Keratinocyte (primary cell): ENCODE measurements at regions not wholly inside any gene's neighbourhood (a gene's known extent, or its start where the extent isn't known, plus 50 kb on each side); places are given as distances from the start of the nearest gene placed in this dataset.

Source experiments
- EZH2 ChIP-seq: IDR thresholded peaks from one replicate; pipeline ENCODE4 v1.6.1; 2012; ENCODE audit warnings: inconsistent platforms, mild to moderate bottlenecking, low read length, moderate library complexity
- TF ChIP-seq, protein P1 (sequence below), 3 experiments: IDR thresholded peaks in 1 of 3; conservative IDR thresholded peaks in 1 of 3; optimal IDR thresholded peaks in 1 of 3; 2 replicates in 2 of 3; 3 replicates in 1 of 3; pipeline versions ENCODE3 to v1.5.1; 2011; ENCODE audit warnings: low read length in 3 of 3, mild to moderate bottlenecking in 3 of 3, moderate library complexity in 2 of 3, control low read depth in 1 of 3, inconsistent platforms in 1 of 3; ENCODE audit not compliant: insufficient read depth in 2 of 3; ENCODE audit errors: extremely low read depth in 1 of 3

DNA sequence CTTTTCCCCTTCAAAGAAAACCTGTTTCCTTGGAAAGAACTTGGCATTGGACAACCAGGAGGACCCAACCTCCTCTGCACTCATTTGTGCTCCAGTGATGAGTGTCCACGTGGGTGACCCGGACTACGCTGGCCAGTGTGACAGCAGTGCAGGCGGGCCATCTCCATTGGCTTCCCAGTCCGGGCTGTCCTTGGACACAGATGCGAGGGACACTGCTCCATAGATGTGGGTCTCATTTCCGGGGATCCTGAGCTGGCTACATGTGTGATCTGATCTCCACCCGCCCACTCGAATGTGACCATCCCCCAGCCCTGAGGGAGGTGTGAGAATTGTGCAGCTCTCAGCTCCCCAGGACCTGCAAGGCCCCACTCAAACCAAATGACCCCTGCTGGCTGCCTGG, 836.6 kb upstream of the TMEM132C start:
- TF ChIP-seq EZH2 = no peak
- TF ChIP-seq, protein P1, sequence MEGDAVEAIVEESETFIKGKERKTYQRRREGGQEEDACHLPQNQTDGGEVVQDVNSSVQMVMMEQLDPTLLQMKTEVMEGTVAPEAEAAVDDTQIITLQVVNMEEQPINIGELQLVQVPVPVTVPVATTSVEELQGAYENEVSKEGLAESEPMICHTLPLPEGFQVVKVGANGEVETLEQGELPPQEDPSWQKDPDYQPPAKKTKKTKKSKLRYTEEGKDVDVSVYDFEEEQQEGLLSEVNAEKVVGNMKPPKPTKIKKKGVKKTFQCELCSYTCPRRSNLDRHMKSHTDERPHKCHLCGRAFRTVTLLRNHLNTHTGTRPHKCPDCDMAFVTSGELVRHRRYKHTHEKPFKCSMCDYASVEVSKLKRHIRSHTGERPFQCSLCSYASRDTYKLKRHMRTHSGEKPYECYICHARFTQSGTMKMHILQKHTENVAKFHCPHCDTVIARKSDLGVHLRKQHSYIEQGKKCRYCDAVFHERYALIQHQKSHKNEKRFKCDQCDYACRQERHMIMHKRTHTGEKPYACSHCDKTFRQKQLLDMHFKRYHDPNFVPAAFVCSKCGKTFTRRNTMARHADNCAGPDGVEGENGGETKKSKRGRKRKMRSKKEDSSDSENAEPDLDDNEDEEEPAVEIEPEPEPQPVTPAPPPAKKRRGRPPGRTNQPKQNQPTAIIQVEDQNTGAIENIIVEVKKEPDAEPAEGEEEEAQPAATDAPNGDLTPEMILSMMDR (optimal IDR thresholded peaks at IDR 0.05 in 1 of 3, IDR thresholded peaks at IDR 0.05 in 1 of 3, conservative IDR thresholded peaks at IDR 0.05 in 1 of 3; ENCODE audit: extremely low read depth in 1 of 3, insufficient read depth in 2 of 3, low read length in 3 of 3) = no peak
